HEK293 (cell line): ENCODE measurements at regions not wholly inside any gene's neighbourhood (a gene's known extent, or its start where the extent isn't known, plus 50 kb on each side); places are given as distances from the start of the nearest gene placed in this dataset.

ENCODE experiments used
- CTCF ChIA-PET: fragments of 350-600 bp; formaldehyde crosslinking; extraction: SDS; loops from one replicate; lab custom pipeline; 2021; ENCODE audit warnings: antibody characterized with exemption; lab: Yijun Ruan, JAX
- POLR2A ChIA-PET: fragments of 300-600 bp; formaldehyde crosslinking; extraction: SDS; loops from one replicate; lab custom pipeline; 2020; ENCODE audit warnings: antibody characterized with exemption, inconsistent platforms; lab: Yijun Ruan, JAX
- H3K27ac ChIP-seq: fragments of 200-500 bp; sonication (Bioruptor generic); 2 replicates; pipeline ENCODE4 v1.5.1; 2014; ENCODE audit warnings: low read depth, low read length, control low read depth, inconsistent platforms; ENCODE audit errors: extremely low read depth
- H3K36me3 ChIP-seq, 2 experiments: fragments of 200-500 bp in 1 of 2; sonication (Bioruptor generic) in 1 of 2; 1 replicate in 1 of 2; 2 replicates in 1 of 2; pipeline ENCODE4 v1.5.1; 2014 to 2017; ENCODE audit warnings: inconsistent platforms in 2 of 2, low read length in 2 of 2; ENCODE audit not compliant: control insufficient read depth in 2 of 2, insufficient read depth in 1 of 2
- H3K4me1 ChIP-seq: fragments of 200-500 bp; sonication (Bioruptor generic); 2 replicates; pipeline ENCODE4 v1.5.1; 2014; ENCODE audit warnings: mild to moderate bottlenecking, low read length, inconsistent platforms; ENCODE audit not compliant: control insufficient read depth, insufficient read depth
- H3K4me3 ChIP-seq: 2 replicates; pipeline ENCODE4 v1.5.1; 2011; ENCODE audit warnings: low read depth, mild to moderate bottlenecking, control low read depth, low read length, moderate library complexity
- H3K9me3 ChIP-seq: fragments of 200-500 bp; sonication (Bioruptor generic); 2 replicates; pipeline ENCODE4 v1.5.1; 2014; ENCODE audit warnings: low read depth, low read length, inconsistent platforms; ENCODE audit not compliant: control insufficient read depth, insufficient read depth
- AEBP2 ChIP-seq: fragments of 450-650 bp; formaldehyde crosslinking; IDR thresholded peaks from 2 replicates; pipeline ENCODE4 v1.5.1; 2016; ENCODE audit warnings: missing biosample characterization, missing genetic modification characterization, borderline replicate concordance
- GLIS2 ChIP-seq: fragments of 450-650 bp; formaldehyde crosslinking; IDR thresholded peaks from 2 replicates; pipeline ENCODE4 v1.5.1; 2016; ENCODE audit warnings: missing biosample characterization, missing genetic modification characterization
- HOXD13 ChIP-seq: sonication (generic); formaldehyde crosslinking; IDR thresholded peaks from 2 replicates; pipeline ENCODE4 v1.8.0; 2022; ENCODE audit warnings: missing genetic modification reagents, borderline replicate concordance
- KLF1 ChIP-seq: fragments of 450-650 bp; formaldehyde crosslinking; IDR thresholded peaks from 2 replicates; pipeline ENCODE4 v1.5.1; 2016; ENCODE audit warnings: missing biosample characterization, missing genetic modification characterization
- KLF16 ChIP-seq: fragments of 450-650 bp; formaldehyde crosslinking; IDR thresholded peaks from 2 replicates; pipeline ENCODE4 v1.5.1; 2017; ENCODE audit warnings: missing biosample characterization, missing genetic modification characterization
- MYNN ChIP-seq: fragments of 450-650 bp; formaldehyde crosslinking; IDR thresholded peaks from 2 replicates; pipeline ENCODE4 v1.5.1; 2016; ENCODE audit warnings: missing biosample characterization, missing genetic modification characterization, borderline replicate concordance
- OVOL3 ChIP-seq: fragments of 450-650 bp; formaldehyde crosslinking; IDR thresholded peaks from 2 replicates; pipeline ENCODE4 v1.5.1; 2016; ENCODE audit warnings: missing biosample characterization, missing genetic modification characterization
- PRDM4 ChIP-seq: fragments of 450-650 bp; formaldehyde crosslinking; IDR thresholded peaks from 2 replicates; pipeline ENCODE4 v1.5.1; 2017; ENCODE audit warnings: missing biosample characterization, missing genetic modification characterization
- RBAK ChIP-seq: fragments of 450-650 bp; formaldehyde crosslinking; IDR thresholded peaks from 2 replicates; pipeline ENCODE4 v1.5.1; 2016; ENCODE audit warnings: missing biosample characterization, missing genetic modification characterization
- SETDB1 ChIP-seq: IDR thresholded peaks from one replicate; pipeline ENCODE4 v1.6.1; 2017; ENCODE audit warnings: mild to moderate bottlenecking, low read length, moderate library complexity, mixed read lengths; ENCODE audit not compliant: insufficient read length
- ZBTB7A ChIP-seq: fragments of 450-650 bp; formaldehyde crosslinking; IDR thresholded peaks from 2 replicates; pipeline ENCODE4 v1.5.1; 2016; ENCODE audit warnings: low read depth, missing biosample characterization, missing genetic modification characterization
- ZNF184 ChIP-seq: fragments of 450-650 bp; IDR thresholded peaks from 2 replicates; pipeline ENCODE4 v1.5.1; 2018; ENCODE audit warnings: missing biosample characterization, mild to moderate bottlenecking, missing genetic modification characterization
- ZNF362 ChIP-seq: fragments of 450-650 bp; formaldehyde crosslinking; IDR thresholded peaks from 2 replicates; pipeline ENCODE4 v1.5.1; 2016; ENCODE audit warnings: missing biosample characterization, missing genetic modification characterization
- ZNF426 ChIP-seq: fragments of 450-650 bp; formaldehyde crosslinking; IDR thresholded peaks from 2 replicates; pipeline ENCODE4 v1.5.1; 2017; ENCODE audit warnings: missing biosample characterization, missing genetic modification characterization, mild to moderate bottlenecking, inconsistent platforms, moderate library complexity
- ZNF623 ChIP-seq: fragments of 450-650 bp; formaldehyde crosslinking; IDR thresholded peaks from 2 replicates; pipeline ENCODE4 v1.5.1; 2016; ENCODE audit warnings: missing biosample characterization, missing genetic modification characterization
- ZNF658 ChIP-seq: fragments of 450-650 bp; formaldehyde crosslinking; IDR thresholded peaks from 2 replicates; pipeline ENCODE4; 2016; ENCODE audit warnings: missing biosample characterization, missing genetic modification characterization
- ZNF660 ChIP-seq: fragments of 450-650 bp; IDR thresholded peaks from 2 replicates; pipeline ENCODE4 v1.5.1; 2018; ENCODE audit warnings: missing biosample characterization, mild to moderate bottlenecking, missing genetic modification characterization
- ZNF670 ChIP-seq: fragments of 450-650 bp; formaldehyde crosslinking; IDR thresholded peaks from 2 replicates; pipeline ENCODE4 v1.5.1; 2016; ENCODE audit warnings: missing biosample characterization, missing genetic modification characterization, low read depth
- ZNF692 ChIP-seq: fragments of 450-650 bp; formaldehyde crosslinking; IDR thresholded peaks from 2 replicates; pipeline ENCODE4 v1.5.1; 2016; ENCODE audit warnings: missing biosample characterization, missing genetic modification characterization

- CTCF ChIA-PET, result no interaction called here
- no peak for TF ChIP-seq SETDB1
- no peak for TF ChIP-seq KLF16 (tag by site-specific recombination)
- TF ChIP-seq MYNN (tag by site-specific recombination), result no peak
- TF ChIP-seq ZNF362 (tag by site-specific recombination), result no peak
- no peak for TF ChIP-seq ZNF670 (tag by site-specific recombination)
- no peak for TF ChIP-seq PRDM4
- TF ChIP-seq ZNF658 (tag by site-specific recombination), result no peak
- no peak for TF ChIP-seq ZNF426 (tag by site-specific recombination)
- no peaks in the 10 kb centered on the region for H3K9me3 ChIP-seq
- no peaks in the 10 kb centered on the region for H3K36me3 ChIP-seq
- H3K27ac ChIP-seq, result no peak overlapping the region
- POLR2A ChIA-PET, result no interaction called here
- no peaks in the 10 kb centered on the region for H3K4me1 ChIP-seq
- no peak overlapping the region for H3K4me3 ChIP-seq
Observed at GRCh38 chr5:63263411-63263810, 684.8 kb downstream of the LRRC70 start.

GRCh38 chr5:63262185-63262981, 683.8 kb downstream of the LRRC70 start:
- no peaks in the 10 kb centered on the region for H3K4me1 ChIP-seq
- no peaks in the 10 kb centered on the region for H3K36me3 ChIP-seq
- ChIA-PET CTCF (no interaction called here), POLR2A (no interaction called here)
- H3K27ac ChIP-seq, result no peak overlapping the region
- H3K4me3 ChIP-seq, result no peak overlapping the region
- TF ChIP-seq AEBP2 (tag by site-specific recombination) (no peak), HOXD13 (CRISPR knock-in tag) (no peak), ZNF623 (no peak), GLIS2 (no peak), KLF1 (tag by site-specific recombination) (no peak), ZNF660 (tag by site-specific recombination) (no peak), ZNF184 (tag by site-specific recombination) (no peak), RBAK (tag by site-specific recombination) (no peak), ZBTB7A (tag by site-specific recombination) (no peak), OVOL3 (tag by site-specific recombination) (no peak), ZNF692 (tag by site-specific recombination) (no peak)
- no peaks in the 10 kb centered on the region for H3K9me3 ChIP-seq
